ENCODE measurements at regions not wholly inside any gene's neighbourhood (a gene's known extent, or its start where the extent isn't known, plus 50 kb on each side); places are given as distances from the start of the nearest gene placed in this dataset.
A peak's percentile ranks its signal among the peaks of the same experiment; 100 is the strongest.

DNA sequence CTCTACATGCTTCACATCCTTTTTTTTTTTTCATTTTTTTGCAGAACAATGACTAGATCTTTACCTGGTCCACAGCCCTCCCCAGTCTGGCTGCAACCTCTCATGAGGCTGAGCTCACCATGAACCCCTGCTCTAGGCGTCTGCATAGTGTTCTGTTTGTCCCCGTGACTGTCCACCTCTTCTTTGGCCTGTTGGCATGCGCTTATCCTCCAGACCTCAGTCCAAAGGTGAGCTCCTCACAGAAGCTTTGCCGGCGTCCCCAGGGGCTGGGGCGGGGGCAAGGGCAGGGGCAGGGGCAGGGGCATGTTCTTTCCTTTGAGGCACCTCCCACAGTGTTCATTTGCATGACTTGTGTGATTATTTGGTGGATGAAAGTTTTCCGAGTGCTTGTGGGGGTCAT is 218.4 kb upstream of the ZNF32 start:
- DNase-seq = no peak
- intact Hi-C loops (cut with DNase I) = no loop called here
- TF ChIP-seq, protein P1, sequence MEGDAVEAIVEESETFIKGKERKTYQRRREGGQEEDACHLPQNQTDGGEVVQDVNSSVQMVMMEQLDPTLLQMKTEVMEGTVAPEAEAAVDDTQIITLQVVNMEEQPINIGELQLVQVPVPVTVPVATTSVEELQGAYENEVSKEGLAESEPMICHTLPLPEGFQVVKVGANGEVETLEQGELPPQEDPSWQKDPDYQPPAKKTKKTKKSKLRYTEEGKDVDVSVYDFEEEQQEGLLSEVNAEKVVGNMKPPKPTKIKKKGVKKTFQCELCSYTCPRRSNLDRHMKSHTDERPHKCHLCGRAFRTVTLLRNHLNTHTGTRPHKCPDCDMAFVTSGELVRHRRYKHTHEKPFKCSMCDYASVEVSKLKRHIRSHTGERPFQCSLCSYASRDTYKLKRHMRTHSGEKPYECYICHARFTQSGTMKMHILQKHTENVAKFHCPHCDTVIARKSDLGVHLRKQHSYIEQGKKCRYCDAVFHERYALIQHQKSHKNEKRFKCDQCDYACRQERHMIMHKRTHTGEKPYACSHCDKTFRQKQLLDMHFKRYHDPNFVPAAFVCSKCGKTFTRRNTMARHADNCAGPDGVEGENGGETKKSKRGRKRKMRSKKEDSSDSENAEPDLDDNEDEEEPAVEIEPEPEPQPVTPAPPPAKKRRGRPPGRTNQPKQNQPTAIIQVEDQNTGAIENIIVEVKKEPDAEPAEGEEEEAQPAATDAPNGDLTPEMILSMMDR (IDR thresholded peaks at IDR 0.05) = no peak
- H3K9me3 ChIP-seq = no peaks in the 10 kb centered on the region
- no peak for ATAC-seq
- H3K27ac ChIP-seq = no peak overlapping the region
- H3K36me3 ChIP-seq = no peaks in the 10 kb centered on the region
- no peak overlapping the region for H3K4me3 ChIP-seq
- H3K27me3 ChIP-seq = no peaks in the 10 kb centered on the region
- peaks cover 0 to 8% of the 10 kb centered on the region in 2 donors for H3K4me1 ChIP-seq

DNA sequence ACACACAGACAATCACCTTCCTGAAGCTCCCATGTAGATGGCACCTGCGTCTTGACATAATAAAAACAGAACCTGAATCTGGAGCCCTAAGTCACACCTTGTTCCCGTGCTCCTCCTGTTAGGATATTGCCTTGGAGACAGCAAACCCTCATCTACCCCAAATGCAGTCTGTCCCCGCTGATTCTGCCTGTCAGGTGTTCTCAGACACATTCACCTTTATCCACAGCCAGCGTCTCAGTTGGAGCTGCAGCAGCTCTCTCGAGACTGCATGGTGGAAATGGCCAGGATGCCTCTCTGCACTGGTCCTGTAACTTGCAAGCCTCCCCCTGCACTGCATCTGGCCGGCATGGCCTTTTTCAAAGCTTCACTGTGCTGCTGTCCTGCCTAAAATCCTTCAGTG is 218.0 kb upstream of the ZNF32 start:
- Histone ChIP-seq H3K27me3 (no peaks in the 10 kb centered on the region), H3K27ac (no peak overlapping the region), H3K36me3 (no peaks in the 10 kb centered on the region), H3K9me3 (no peaks in the 10 kb centered on the region), H3K4me1 (peaks cover 0 to 8% of the 10 kb centered on the region in 2 donors), H3K4me3 (no peak overlapping the region)
- ATAC-seq = no peak
- intact Hi-C loops (cut with DNase I) = no loop called here
- no peak for DNase-seq
- TF ChIP-seq, protein P1 (IDR thresholded peaks at IDR 0.05) = no peak

DNA sequence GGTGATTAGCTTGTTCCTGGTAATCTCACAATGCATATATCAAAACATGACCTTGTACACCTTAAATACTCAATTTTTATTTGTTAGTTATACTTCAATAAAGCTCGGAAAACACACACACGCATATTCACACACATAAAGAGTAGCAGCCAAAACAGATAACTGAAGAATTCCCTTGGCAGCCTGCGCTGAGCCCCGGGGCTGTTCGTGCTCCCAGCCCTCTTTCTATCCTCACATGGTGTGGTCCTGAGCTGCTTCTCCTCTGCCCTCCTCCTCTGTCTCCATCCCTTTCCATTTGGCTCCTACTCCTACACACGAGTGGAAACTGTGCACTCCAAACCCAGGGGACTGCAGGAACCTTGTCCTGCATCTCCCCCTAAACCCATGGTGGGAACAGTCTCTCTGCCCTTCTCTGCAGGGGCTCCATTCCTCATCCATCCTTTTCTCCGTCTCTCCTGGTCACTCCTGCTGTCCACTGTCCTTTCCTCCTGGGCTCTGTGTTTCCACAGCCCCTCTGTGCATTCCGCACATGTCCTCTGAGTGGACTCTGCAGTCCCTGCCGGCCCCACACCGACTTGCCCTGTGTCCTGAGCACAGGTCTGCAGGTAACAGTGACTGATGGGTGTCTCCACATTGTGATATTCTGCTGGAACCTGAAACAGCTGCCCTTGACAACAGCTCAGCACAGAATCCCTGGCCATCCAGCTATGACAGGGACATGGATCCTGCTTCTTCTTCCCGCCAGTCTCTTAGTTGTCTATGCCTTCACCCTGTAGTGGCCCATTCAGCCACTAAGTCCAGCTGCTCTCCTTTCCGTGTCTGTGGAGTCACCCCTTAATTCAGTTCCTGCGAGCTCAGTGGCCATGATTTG is 216.8 kb upstream of the ZNF32 start:
- Histone ChIP-seq H3K9me3 (no peaks in the 10 kb centered on the region), H3K27ac (no peak overlapping the region), H3K4me3 (no peak overlapping the region), H3K4me1 (peaks cover 0 to 8% of the 10 kb centered on the region in 2 donors), H3K27me3 (no peaks in the 10 kb centered on the region), H3K36me3 (no peaks in the 10 kb centered on the region)
- DNase-seq (peak in 1 of 4 donors; percentile 49), ATAC-seq (no peak)
- intact Hi-C loops (cut with DNase I) = no loop called here
- TF ChIP-seq, protein P1 (IDR thresholded peaks at IDR 0.05) = no peak

DNA sequence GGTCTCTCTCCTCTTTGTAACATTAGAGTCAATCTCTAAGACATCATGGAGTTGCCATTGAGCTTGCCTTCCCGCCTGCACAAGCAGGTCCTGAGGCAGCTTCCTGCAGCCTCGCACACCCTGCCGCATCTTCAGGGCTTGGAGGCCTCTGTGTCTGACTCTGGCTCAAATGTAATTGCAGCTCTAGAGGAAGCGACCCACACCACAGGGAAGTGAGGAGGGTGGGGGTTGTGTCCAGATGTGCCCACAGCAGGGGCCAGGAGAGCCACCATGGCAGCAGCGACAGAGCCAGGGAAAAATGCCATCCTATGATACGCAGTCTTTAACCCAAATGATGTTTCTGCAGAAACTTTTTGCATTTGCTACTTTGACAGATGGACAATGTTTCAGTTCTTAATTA is 216.0 kb upstream of the ZNF32 start:
- intact Hi-C loops (cut with DNase I) = no loop called here

More for the DNA sequence above, 216.0 kb upstream of the ZNF32 start:
- DNase-seq = no peak
- ATAC-seq = no peak
- Histone ChIP-seq H3K27ac (peak overlapping the region; percentile 18 to 33), H3K36me3 (no peaks in the 10 kb centered on the region), H3K27me3 (no peaks in the 10 kb centered on the region), H3K4me3 (no peak overlapping the region), H3K9me3 (no peaks in the 10 kb centered on the region), H3K4me1 (peaks cover 0 to 8% of the 10 kb centered on the region in 2 donors)
- TF ChIP-seq, protein P1 (IDR thresholded peaks at IDR 0.05) = no peak
